B cell (primary cell): ENCODE measurements at regions not wholly inside any gene's neighbourhood (a gene's known extent, or its start where the extent isn't known, plus 50 kb on each side); places are given as distances from the start of the nearest gene placed in this dataset.

Experiments
- ATAC-seq: fragments of 200-7000 bp; cut with Tn5 transposase; one replicate; pipeline ENCODE4 v1.10.0; 2021; ENCODE audit warnings: low read depth, mild to moderate bottlenecking, moderate number of reproducible peaks, moderate library complexity
- CTCF ChIA-PET: fragments of 350-600 bp; sonication (Branson Sonifier 250); formaldehyde crosslinking; loops from one replicate; lab custom pipeline; 2021; ENCODE audit warnings: antibody characterized with exemption, inconsistent platforms; lab: Charles Lee
- POLR2A ChIA-PET: fragments of 350-600 bp; sonication (Branson Sonifier 250); formaldehyde crosslinking; loops from one replicate; lab custom pipeline; 2021; ENCODE audit warnings: antibody characterized with exemption; lab: Charles Lee
- DNase-seq: peaks from one replicate; pipeline ENCODE4 v3.0.0; 2013
- H2AFZ ChIP-seq: 2 replicates; pipeline ENCODE4 v1.6.1; 2012; ENCODE audit warnings: mild to moderate bottlenecking, low read depth, low read length; ENCODE audit not compliant: insufficient read depth, poor library complexity, severe bottlenecking
- H3K27ac ChIP-seq, 2 donors: 1 replicate in 1 of 2; 2 replicates in 1 of 2; pipeline ENCODE4 v1.5.1; 2012 to 2013; ENCODE audit warnings: low read length in 2 of 2, mild to moderate bottlenecking in 2 of 2, moderate library complexity in 1 of 2
- H3K27me3 ChIP-seq, 4 experiments: fragments of 200-600 bp in 1 of 4; sonication (generic) in 1 of 4; replicated peaks in 1 of 4; 1 replicate in 2 of 4; 2 replicates in 2 of 4; pipeline versions ENCODE4 v1.6.1 to v1.7.0; 2013 to 2016; ENCODE audit warnings: low read length in 3 of 4, mild to moderate bottlenecking in 2 of 4, mixed read lengths in 1 of 4, moderate library complexity in 1 of 4; ENCODE audit not compliant: insufficient read depth in 4 of 4, control insufficient read depth in 3 of 4; ENCODE audit errors: control extremely low read depth in 1 of 4
- H3K36me3 ChIP-seq, 2 experiments: replicated peaks in 1 of 2; 1 replicate in 1 of 2; 2 replicates in 1 of 2; pipeline versions ENCODE4 v1.6.1 to v1.7.1; 2013; ENCODE audit warnings: low read length in 1 of 2; ENCODE audit not compliant: insufficient read depth in 2 of 2, control insufficient read depth in 1 of 2; ENCODE audit errors: control extremely low read depth in 1 of 2, extremely low read depth in 1 of 2
- H3K4me1 ChIP-seq, 2 donors: fragments of 200-600 bp in 1 of 2; sonication (generic) in 1 of 2; 1 replicate in 1 of 2; 2 replicates in 1 of 2; pipeline versions ENCODE4 v1.5.1 to v1.6.1; 2013 to 2017; ENCODE audit warnings: low read length in 2 of 2; ENCODE audit not compliant: control insufficient read depth in 2 of 2, insufficient read depth in 2 of 2
- H3K4me2 ChIP-seq: replicated peaks from 2 replicates; pipeline ENCODE3; 2012; ENCODE audit warnings: mild to moderate bottlenecking, low read depth, low read length; ENCODE audit not compliant: poor library complexity, severe bottlenecking
- H3K4me3 ChIP-seq, 5 experiments: fragments of 200-600 bp in 1 of 5; sonication (generic) in 1 of 5; 1 replicate in 3 of 5; 2 replicates in 2 of 5; pipeline versions ENCODE4 v1.5.1 to v1.7.0; 2011 to 2016; ENCODE audit warnings: low read length in 4 of 5, mild to moderate bottlenecking in 4 of 5, low read depth in 2 of 5, control low read depth in 1 of 5, moderate library complexity in 1 of 5; ENCODE audit not compliant: insufficient read depth in 1 of 5; ENCODE audit errors: control extremely low read depth in 1 of 5, extremely low read depth in 1 of 5
- H3K79me2 ChIP-seq: fragments of 200-600 bp; sonication (generic); one replicate; pipeline ENCODE4 v1.6.0; 2016; ENCODE audit warnings: low read length; ENCODE audit not compliant: control insufficient read depth, insufficient read depth
- H3K9ac ChIP-seq: fragments of 200-600 bp; sonication (generic); 2 replicates; pipeline ENCODE4 v1.6.1; 2017; ENCODE audit warnings: mild to moderate bottlenecking, low read length, moderate library complexity
- H3K9me3 ChIP-seq, 3 donors: one replicate each; pipeline versions ENCODE4 v1.6.1 to v1.7.1; 2013; ENCODE audit warnings: low read length in 2 of 3; ENCODE audit not compliant: control insufficient read depth in 2 of 3, insufficient read depth in 1 of 3; ENCODE audit errors: control extremely low read depth in 1 of 3
- H4K20me1 ChIP-seq: 2 replicates; pipeline ENCODE4 v1.6.0; 2012; ENCODE audit warnings: mild to moderate bottlenecking, low read length; ENCODE audit not compliant: insufficient read depth, control insufficient read depth, poor library complexity, severe bottlenecking
- H3K27ac Mint-ChIP-seq: one replicate; pipeline ENCODE4 v1.8.0; 2021; ENCODE audit warnings: mixed read lengths
- H3K27me3 Mint-ChIP-seq: one replicate; pipeline ENCODE4 v1.8.0; 2021; ENCODE audit warnings: mixed read lengths
- H3K4me1 Mint-ChIP-seq: one replicate; pipeline ENCODE4 v1.8.0; 2021; ENCODE audit warnings: mixed read lengths
- H3K4me3 Mint-ChIP-seq: one replicate; pipeline ENCODE4 v1.8.0; 2021; ENCODE audit warnings: mixed read lengths
- H3K9me3 Mint-ChIP-seq: one replicate; pipeline ENCODE4 v1.8.0; 2022; ENCODE audit warnings: mixed read lengths; ENCODE audit not compliant: insufficient read depth
- EZH2 ChIP-seq: IDR thresholded peaks from 2 replicates; pipeline ENCODE4 v1.6.1; 2012; ENCODE audit warnings: borderline replicate concordance, low read depth, mild to moderate bottlenecking, moderate library complexity, low read length; ENCODE audit not compliant: insufficient read depth, poor library complexity, severe bottlenecking
- WGBS: methylation state at CpG from one replicate; pipeline ENCODE4 v1.1.5; 2013; ENCODE audit warnings: missing lambda C conversion rate; ENCODE audit not compliant: insufficient coverage; 5-methylcytosine and 5-hydroxymethylcytosine counted together
- intact Hi-C: fragments of 100-400 bp; cut with micrococcal nuclease; formaldehyde crosslinking; loops from one replicate; pipeline ENCODE4 v1.10.0; 2022
- TF ChIP-seq, protein P1 (sequence below): fragments of 200-600 bp; IDR thresholded peaks from one replicate; pipeline ENCODE4 v1.8.0; 2022; ENCODE audit warnings: antibody characterized with exemption, mild to moderate bottlenecking

DNA sequence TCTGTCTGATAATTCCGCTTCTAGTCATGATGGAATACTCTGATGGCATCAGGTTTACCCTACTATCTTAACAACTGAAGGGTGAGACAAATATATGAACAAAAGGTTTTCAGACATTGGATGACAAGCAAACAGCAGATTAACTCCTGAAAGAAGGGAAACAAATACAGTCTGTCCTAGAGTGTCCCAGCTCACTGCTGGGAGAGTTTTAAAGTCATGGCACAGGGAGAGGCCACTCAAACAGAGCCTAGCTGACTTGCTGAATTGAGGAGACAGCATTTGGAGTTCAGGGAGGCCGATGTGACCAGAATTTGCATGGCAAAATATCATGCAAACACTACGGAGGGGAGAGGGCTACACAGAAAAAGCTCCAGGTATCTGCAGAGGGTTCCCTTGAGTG is 73.1 kb downstream of the MDH2 start:
- ChIA-PET POLR2A (no interaction called here), CTCF (no interaction called here)
- Mint-ChIP-seq H3K27me3 (peaks cover 4% of the 10 kb centered on the region), H3K27ac (no peak overlapping the region), H3K4me1 (no peaks in the 10 kb centered on the region), H3K9me3 (no peaks in the 10 kb centered on the region), H3K4me3 (no peak overlapping the region)
- intact Hi-C loops: no loop called here
- no peaks in the 10 kb centered on the region for H3K4me1 ChIP-seq
- no peak overlapping the region for H2AFZ ChIP-seq
- ATAC-seq (no peak), DNase-seq (no peak)
- no peak overlapping the region for H3K4me2 ChIP-seq
- H3K9ac ChIP-seq: no peak overlapping the region
- no peaks in the 10 kb centered on the region for H3K79me2 ChIP-seq
- H3K4me3 ChIP-seq: no peak overlapping the region
- H3K9me3 ChIP-seq: no peaks in the 10 kb centered on the region
- TF ChIP-seq EZH2: no peak
- TF ChIP-seq, protein P1, sequence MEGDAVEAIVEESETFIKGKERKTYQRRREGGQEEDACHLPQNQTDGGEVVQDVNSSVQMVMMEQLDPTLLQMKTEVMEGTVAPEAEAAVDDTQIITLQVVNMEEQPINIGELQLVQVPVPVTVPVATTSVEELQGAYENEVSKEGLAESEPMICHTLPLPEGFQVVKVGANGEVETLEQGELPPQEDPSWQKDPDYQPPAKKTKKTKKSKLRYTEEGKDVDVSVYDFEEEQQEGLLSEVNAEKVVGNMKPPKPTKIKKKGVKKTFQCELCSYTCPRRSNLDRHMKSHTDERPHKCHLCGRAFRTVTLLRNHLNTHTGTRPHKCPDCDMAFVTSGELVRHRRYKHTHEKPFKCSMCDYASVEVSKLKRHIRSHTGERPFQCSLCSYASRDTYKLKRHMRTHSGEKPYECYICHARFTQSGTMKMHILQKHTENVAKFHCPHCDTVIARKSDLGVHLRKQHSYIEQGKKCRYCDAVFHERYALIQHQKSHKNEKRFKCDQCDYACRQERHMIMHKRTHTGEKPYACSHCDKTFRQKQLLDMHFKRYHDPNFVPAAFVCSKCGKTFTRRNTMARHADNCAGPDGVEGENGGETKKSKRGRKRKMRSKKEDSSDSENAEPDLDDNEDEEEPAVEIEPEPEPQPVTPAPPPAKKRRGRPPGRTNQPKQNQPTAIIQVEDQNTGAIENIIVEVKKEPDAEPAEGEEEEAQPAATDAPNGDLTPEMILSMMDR: no peak
- H3K27me3 ChIP-seq: no peaks in the 10 kb centered on the region
- WGBS: 100% methylated on average over 2 of the region's 3 CpGs
- no peak overlapping the region for H3K27ac ChIP-seq
- no peaks in the 10 kb centered on the region for H4K20me1 ChIP-seq
- no peaks in the 10 kb centered on the region for H3K36me3 ChIP-seq

DNA sequence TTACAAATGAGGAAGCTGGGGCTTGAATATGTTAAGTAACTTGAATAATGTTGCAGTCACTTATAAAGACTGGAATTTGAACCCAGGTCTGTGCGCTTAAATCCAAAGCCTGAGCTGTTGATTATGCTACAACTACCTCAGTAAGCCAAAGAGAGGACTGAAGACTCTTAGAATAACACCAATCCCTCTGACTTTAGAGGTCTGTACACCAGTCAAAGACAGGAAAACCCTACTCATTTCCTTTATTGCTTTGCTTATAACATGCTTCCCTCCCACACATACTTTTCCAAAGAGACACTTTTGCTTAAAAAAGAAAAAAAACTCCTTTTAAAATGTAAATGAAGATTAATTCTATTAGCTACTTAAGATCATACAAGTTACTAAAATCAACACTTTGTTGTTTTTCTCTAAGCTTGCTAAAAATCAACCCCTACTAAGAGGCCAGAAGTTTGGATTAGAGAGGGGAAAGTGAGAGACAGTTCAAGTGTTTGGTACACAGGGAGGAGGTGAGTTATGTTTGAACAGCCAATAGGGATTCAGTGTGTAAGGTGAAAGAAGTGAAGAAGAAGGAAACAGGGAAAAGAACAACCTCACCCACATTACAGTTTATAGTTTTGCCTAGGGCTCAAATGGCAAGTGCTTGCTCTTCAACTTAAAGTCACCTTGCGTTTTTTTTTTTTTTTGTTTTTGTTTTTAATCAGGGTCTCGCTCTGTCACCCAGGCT is 74.8 kb downstream of the MDH2 start:
- H3K79me2 ChIP-seq: no peaks in the 10 kb centered on the region
- H2AFZ ChIP-seq: no peak overlapping the region
- H4K20me1 ChIP-seq: no peaks in the 10 kb centered on the region
- no peak for TF ChIP-seq EZH2
- TF ChIP-seq, protein P1: no peak
- H3K4me2 ChIP-seq: no peak overlapping the region
- H3K4me1 ChIP-seq: no peaks in the 10 kb centered on the region
- Mint-ChIP-seq H3K27me3 (peaks cover 4% of the 10 kb centered on the region), H3K4me3 (no peak overlapping the region), H3K9me3 (no peaks in the 10 kb centered on the region), H3K4me1 (no peaks in the 10 kb centered on the region), H3K27ac (no peak overlapping the region)
- POLR2A ChIA-PET: no interaction called here
- no peaks in the 10 kb centered on the region for H3K36me3 ChIP-seq
- ATAC-seq (no peak), DNase-seq (no peak)
- intact Hi-C loops: no loop called here
- no peak overlapping the region for H3K4me3 ChIP-seq
- no peaks in the 10 kb centered on the region for H3K9me3 ChIP-seq
- H3K27ac ChIP-seq: no peak overlapping the region
- no peaks in the 10 kb centered on the region for H3K27me3 ChIP-seq
- CTCF ChIA-PET: no interaction called here
- 100% methylated on average over 1 of the region's 3 CpGs for WGBS
- H3K9ac ChIP-seq: no peak overlapping the region
